Loucy (cell line): ENCODE measurements at regions not wholly inside any gene's neighbourhood (a gene's known extent, or its start where the extent isn't known, plus 50 kb on each side); places are given as distances from the start of the nearest gene placed in this dataset.

Source experiments
- H2AFZ ChIP-seq: fragments of 200-600 bp; sonication (generic); 2 replicates; pipeline ENCODE4 v1.6.0; 2016; ENCODE audit warnings: antibody characterized with exemption, mild to moderate bottlenecking, low read length, moderate library complexity
- H3F3A ChIP-seq: fragments of 200-600 bp; 2 replicates; pipeline ENCODE4 v1.6.0; 2016; ENCODE audit warnings: antibody characterized with exemption, low read depth, mild to moderate bottlenecking
- H3K27me3 ChIP-seq: fragments of 200-600 bp; sonication (generic); 2 replicates; pipeline ENCODE4 v1.6.1; 2014; ENCODE audit warnings: low read length, mild to moderate bottlenecking; ENCODE audit not compliant: insufficient read depth, poor library complexity, severe bottlenecking
- H3K36me3 ChIP-seq: fragments of 200-600 bp; sonication (generic); 2 replicates; pipeline ENCODE4 v1.6.1; 2016; ENCODE audit warnings: low read length; ENCODE audit not compliant: insufficient read depth
- H3K4me1 ChIP-seq: fragments of 200-600 bp; sonication (generic); 2 replicates; pipeline ENCODE4 v1.5.1; 2014; ENCODE audit warnings: low read length, mild to moderate bottlenecking; ENCODE audit not compliant: insufficient read depth, poor library complexity, severe bottlenecking
- H3K4me2 ChIP-seq: fragments of 200-600 bp; sonication (generic); 2 replicates; pipeline ENCODE4 v1.6.0; 2014; ENCODE audit warnings: antibody characterized with exemption, low read length, low read depth, mild to moderate bottlenecking; ENCODE audit not compliant: poor library complexity, severe bottlenecking
- H3K4me3 ChIP-seq: fragments of 200-600 bp; sonication (generic); 2 replicates; pipeline ENCODE4 v1.5.1; 2014; ENCODE audit warnings: low read length, mild to moderate bottlenecking, mixed read lengths; ENCODE audit not compliant: poor library complexity, severe bottlenecking
- H3K79me2 ChIP-seq: fragments of 200-600 bp; sonication (generic); 2 replicates; pipeline ENCODE4 v1.6.1; 2014; ENCODE audit warnings: low read length; ENCODE audit not compliant: insufficient read depth
- H3K9ac ChIP-seq: fragments of 200-600 bp; sonication (generic); 2 replicates; pipeline ENCODE4 v1.6.0; 2014; ENCODE audit warnings: mild to moderate bottlenecking, low read depth, low read length, moderate library complexity; ENCODE audit not compliant: poor library complexity, severe bottlenecking
- H3K9me2 ChIP-seq: fragments of 200-600 bp; sonication (generic); replicated peaks from 2 replicates; pipeline ENCODE4 v1.6.1; 2016; ENCODE audit warnings: low read depth, low read length, mixed read lengths
- H3K9me3 ChIP-seq: fragments of 200-600 bp; sonication (generic); 2 replicates; pipeline ENCODE4 v1.6.1; 2014; ENCODE audit warnings: mild to moderate bottlenecking, antibody characterized with exemption, low read length, low read depth; ENCODE audit not compliant: insufficient read depth
- H4K20me1 ChIP-seq: fragments of 200-600 bp; sonication (generic); 2 replicates; pipeline ENCODE4 v1.6.0; 2014; ENCODE audit warnings: antibody characterized with exemption, low read length, mild to moderate bottlenecking; ENCODE audit not compliant: insufficient read depth, poor library complexity, severe bottlenecking
- EZH2phosphoT487 ChIP-seq: fragments of 200-600 bp; IDR thresholded peaks from 2 replicates; pipeline ENCODE4 v1.6.1; 2018; ENCODE audit warnings: antibody characterized with exemption, mild to moderate bottlenecking, moderate library complexity, borderline replicate concordance
- TF ChIP-seq, protein P1 (sequence below): fragments of 200-600 bp; sonication (generic); conservative IDR thresholded peaks from 2 replicates; pipeline ENCODE4 v1.5.1; 2014; ENCODE audit warnings: mild to moderate bottlenecking, antibody characterized with exemption, low read length

DNA sequence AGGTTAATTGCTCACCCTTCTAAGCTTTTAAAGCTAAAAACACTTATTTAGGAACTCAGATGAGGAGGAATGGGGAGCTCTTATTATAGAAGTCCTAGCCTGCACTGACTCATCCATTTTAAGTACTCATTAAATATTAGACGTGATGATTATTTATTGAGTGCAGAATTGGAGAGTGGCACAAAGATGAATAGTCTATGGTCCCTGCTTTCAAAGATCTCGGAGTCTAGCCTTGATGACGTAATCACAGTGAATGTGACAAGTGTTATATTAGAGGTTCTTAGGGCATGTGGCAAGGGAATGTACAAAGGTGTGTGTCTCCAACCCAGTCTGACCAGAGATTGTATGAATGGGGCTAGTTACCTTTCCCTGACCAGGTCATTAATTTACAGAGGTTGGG is 68.7 kb upstream of the CD83 start:
- no peak overlapping the region for H3K4me3 ChIP-seq
- no peak for TF ChIP-seq EZH2phosphoT487
- TF ChIP-seq, protein P1, sequence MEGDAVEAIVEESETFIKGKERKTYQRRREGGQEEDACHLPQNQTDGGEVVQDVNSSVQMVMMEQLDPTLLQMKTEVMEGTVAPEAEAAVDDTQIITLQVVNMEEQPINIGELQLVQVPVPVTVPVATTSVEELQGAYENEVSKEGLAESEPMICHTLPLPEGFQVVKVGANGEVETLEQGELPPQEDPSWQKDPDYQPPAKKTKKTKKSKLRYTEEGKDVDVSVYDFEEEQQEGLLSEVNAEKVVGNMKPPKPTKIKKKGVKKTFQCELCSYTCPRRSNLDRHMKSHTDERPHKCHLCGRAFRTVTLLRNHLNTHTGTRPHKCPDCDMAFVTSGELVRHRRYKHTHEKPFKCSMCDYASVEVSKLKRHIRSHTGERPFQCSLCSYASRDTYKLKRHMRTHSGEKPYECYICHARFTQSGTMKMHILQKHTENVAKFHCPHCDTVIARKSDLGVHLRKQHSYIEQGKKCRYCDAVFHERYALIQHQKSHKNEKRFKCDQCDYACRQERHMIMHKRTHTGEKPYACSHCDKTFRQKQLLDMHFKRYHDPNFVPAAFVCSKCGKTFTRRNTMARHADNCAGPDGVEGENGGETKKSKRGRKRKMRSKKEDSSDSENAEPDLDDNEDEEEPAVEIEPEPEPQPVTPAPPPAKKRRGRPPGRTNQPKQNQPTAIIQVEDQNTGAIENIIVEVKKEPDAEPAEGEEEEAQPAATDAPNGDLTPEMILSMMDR, result no peak
- no peaks in the 10 kb centered on the region for H3K9me2 ChIP-seq
- H3K9ac ChIP-seq, result no peak overlapping the region
- H3K27me3 ChIP-seq, result peaks cover 15% of the 10 kb centered on the region
- no peaks in the 10 kb centered on the region for H3K36me3 ChIP-seq
- no peaks in the 10 kb centered on the region for H3K9me3 ChIP-seq
- no peak overlapping the region for H2AFZ ChIP-seq
- no peaks in the 10 kb centered on the region for H3F3A ChIP-seq
- no peak overlapping the region for H3K4me2 ChIP-seq
- no peaks in the 10 kb centered on the region for H3K4me1 ChIP-seq
- no peaks in the 10 kb centered on the region for H3K79me2 ChIP-seq
- H4K20me1 ChIP-seq, result no peaks in the 10 kb centered on the region

DNA sequence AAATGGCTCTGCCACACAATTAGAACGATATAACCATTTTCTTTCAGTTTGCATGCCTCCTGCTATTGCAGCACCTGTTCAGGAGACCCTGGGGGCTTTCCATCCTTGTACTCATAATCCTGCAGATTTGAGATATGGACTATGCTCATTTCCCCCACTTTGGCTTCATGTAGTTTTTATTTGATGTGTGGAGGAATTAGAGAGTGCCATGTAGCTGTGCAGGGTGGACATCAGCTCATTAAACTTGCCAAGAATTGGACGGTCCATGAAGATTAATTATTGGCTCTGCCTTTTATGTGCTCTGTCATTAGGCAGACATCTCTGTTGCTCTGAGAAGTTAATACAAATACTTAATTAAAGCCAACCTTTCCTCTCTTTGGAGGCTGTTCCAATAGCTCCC is 66.2 kb upstream of the CD83 start:
- Histone ChIP-seq H3K9me2 (no peaks in the 10 kb centered on the region), H3K27me3 (peaks cover 15% of the 10 kb centered on the region), H3K9ac (no peak overlapping the region), H2AFZ (no peak overlapping the region), H3K4me1 (no peaks in the 10 kb centered on the region), H3F3A (no peaks in the 10 kb centered on the region), H3K36me3 (no peaks in the 10 kb centered on the region), H3K79me2 (no peaks in the 10 kb centered on the region), H3K4me3 (no peak overlapping the region), H3K4me2 (no peak overlapping the region), H4K20me1 (no peaks in the 10 kb centered on the region), H3K9me3 (no peaks in the 10 kb centered on the region)
- no peak for TF ChIP-seq EZH2phosphoT487
- TF ChIP-seq, protein P1, result no peak

DNA sequence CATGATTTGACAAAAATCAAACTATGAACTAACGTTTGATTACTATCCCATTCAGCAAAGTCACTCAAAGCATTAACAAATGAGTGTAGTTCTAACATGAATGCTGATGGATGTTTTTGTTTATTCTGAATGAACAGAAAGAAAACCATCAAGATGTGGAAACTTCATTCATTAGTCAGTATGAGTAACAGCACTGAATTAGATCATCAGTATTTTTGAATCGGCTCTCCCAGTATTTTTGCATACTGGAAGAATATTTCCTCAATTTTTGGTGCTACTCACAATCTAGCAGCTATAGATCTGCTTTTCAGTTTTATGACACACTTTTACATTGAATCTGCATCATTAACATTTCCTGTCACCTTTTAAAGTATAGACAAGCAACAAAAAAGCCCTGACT is 63.8 kb upstream of the CD83 start:
- Histone ChIP-seq H4K20me1 (no peaks in the 10 kb centered on the region), H3K27me3 (peaks cover 17% of the 10 kb centered on the region), H2AFZ (no peak overlapping the region), H3K4me1 (no peaks in the 10 kb centered on the region), H3K9ac (no peak overlapping the region), H3K36me3 (no peaks in the 10 kb centered on the region), H3K79me2 (no peaks in the 10 kb centered on the region), H3K4me2 (no peak overlapping the region), H3K4me3 (no peak overlapping the region), H3K9me3 (no peaks in the 10 kb centered on the region), H3K9me2 (no peaks in the 10 kb centered on the region), H3F3A (no peaks in the 10 kb centered on the region)
- no peak for TF ChIP-seq EZH2phosphoT487
- TF ChIP-seq, protein P1, result no peak
